ENCODE measurements at regions not wholly inside any gene's neighbourhood (a gene's known extent, or its start where the extent isn't known, plus 50 kb on each side); places are given as distances from the start of the nearest gene placed in this dataset.

- Histone ChIP-seq H3K9me3 (no peaks in the 10 kb centered on the region), H3K4me3 (no peak overlapping the region), H3K27ac (no peak overlapping the region), H3K27me3 (no peaks in the 10 kb centered on the region), H3K4me1 (no peaks in the 10 kb centered on the region), H3K36me3 (no peaks in the 10 kb centered on the region)
- FAIRE-seq = no peak
- DNase-seq = no peak
- no peak for ATAC-seq
- intact Hi-C loops (cut with DNase I) = no loop called here
- 44 to 54% methylated on average over 3 of the region's 3 CpGs for WGBS, 2 donors
- no peak for TF ChIP-seq CTCF (IDR thresholded peaks at IDR 0.05)
Observed at GRCh38 chr21:24729568-24729967, 877.7 kb downstream of the MRPL39 start.

GRCh38 chr21:24727803-24728440 lies 879.4 kb downstream of the MRPL39 start:
- no peak overlapping the region for H3K27ac ChIP-seq
- no peak for TF ChIP-seq CTCF (IDR thresholded peaks at IDR 0.05)
- 38 to 50% methylated on average over 4 of the region's 4 CpGs for WGBS, 2 donors
- intact Hi-C loops (cut with DNase I) = no loop called here
- no peaks in the 10 kb centered on the region for H3K9me3 ChIP-seq
- no peaks in the 10 kb centered on the region for H3K4me1 ChIP-seq
- ATAC-seq = no peak
- DNase-seq = no peak
- H3K36me3 ChIP-seq = no peaks in the 10 kb centered on the region
- no peaks in the 10 kb centered on the region for H3K27me3 ChIP-seq
- FAIRE-seq = no peak
- H3K4me3 ChIP-seq = no peak overlapping the region

- DNase-seq (no peak), ATAC-seq (no peak), FAIRE-seq (no peak)
- Histone ChIP-seq H3K9me3 (no peaks in the 10 kb centered on the region), H3K4me3 (no peak overlapping the region), H3K27ac (no peak overlapping the region), H3K27me3 (no peaks in the 10 kb centered on the region), H3K4me1 (no peaks in the 10 kb centered on the region), H3K36me3 (no peaks in the 10 kb centered on the region)
- 30 to 34% methylated on average over 3 of the region's 3 CpGs for WGBS, 2 donors
- intact Hi-C loops (cut with DNase I) = no loop called here
- no peak for TF ChIP-seq CTCF (IDR thresholded peaks at IDR 0.05)
Observed at GRCh38 chr21:24716281-24716918, 890.9 kb downstream of the MRPL39 start.

GRCh38 chr21:24714646-24715200 lies 892.6 kb downstream of the MRPL39 start:
- FAIRE-seq (no peak), ATAC-seq (no peak), DNase-seq (no peak)
- H3K36me3 ChIP-seq = no peaks in the 10 kb centered on the region
- no peak overlapping the region for H3K4me3 ChIP-seq
- H3K9me3 ChIP-seq = no peaks in the 10 kb centered on the region
- no peak for TF ChIP-seq CTCF (IDR thresholded peaks at IDR 0.05)
- H3K27me3 ChIP-seq = no peaks in the 10 kb centered on the region
- intact Hi-C loops (cut with DNase I) = no loop called here
- no peak overlapping the region for H3K27ac ChIP-seq
- no peaks in the 10 kb centered on the region for H3K4me1 ChIP-seq
- 40 to 55% methylated on average over 2 of the region's 2 CpGs for WGBS, 2 donors

- ATAC-seq = no peak
- Histone ChIP-seq H3K27me3 (no peaks in the 10 kb centered on the region), H3K36me3 (no peaks in the 10 kb centered on the region), H3K27ac (no peak overlapping the region), H3K4me1 (no peaks in the 10 kb centered on the region), H3K9me3 (no peaks in the 10 kb centered on the region), H3K4me3 (no peak overlapping the region)
- no peak for DNase-seq
- intact Hi-C loops (cut with DNase I) = no loop called here
- 32 to 50% methylated on average over 2 of the region's 2 CpGs for WGBS, 2 donors
- FAIRE-seq = no peak
- TF ChIP-seq CTCF (IDR thresholded peaks at IDR 0.05) = no peak
Observed at GRCh38 chr21:24705201-24705600, 902.1 kb downstream of the MRPL39 start.

Measured in pancreas (tissue), 10 donors.